Tibial artery (tissue), 4 donors: ENCODE measurements at regions not wholly inside any gene's neighbourhood (a gene's known extent, or its start where the extent isn't known, plus 50 kb on each side); places are given as distances from the start of the nearest gene placed in this dataset.
A peak's percentile ranks its signal among the peaks of the same experiment; 100 is the strongest.

ENCODE experiments used
- DNase-seq, 2 donors: peaks; one replicate each; pipeline ENCODE4 v3.0.0-alpha.2; 2019
- H3K27ac ChIP-seq, 2 donors: fragments of 200-600 bp; sonication (generic) in 1 of 2; 1 replicate in 1 of 2; 2 replicates in 1 of 2; pipeline ENCODE4 v1.5.1; 2018 to 2019; ENCODE audit warnings: mild to moderate bottlenecking in 1 of 2
- H3K27me3 ChIP-seq, 2 donors: fragments of 200-600 bp; sonication (generic) in 1 of 2; one replicate each; pipeline versions ENCODE4 v1.5.1 to v1.6.0; 2016 to 2019
- H3K36me3 ChIP-seq, 3 donors: fragments of 200-600 bp; sonication (generic) in 2 of 3; one replicate each; pipeline ENCODE4 v1.5.1; 2016 to 2019; ENCODE audit warnings: mild to moderate bottlenecking in 2 of 3
- H3K4me1 ChIP-seq, 4 donors: fragments of 200-600 bp; sonication (generic) in 2 of 4; 1 replicate in 3 of 4; 2 replicates in 1 of 4; pipeline ENCODE4 v1.5.1; 2016 to 2019
- H3K4me3 ChIP-seq, 2 donors: fragments of 200-600 bp; sonication (generic) in 1 of 2; 1 replicate in 1 of 2; 2 replicates in 1 of 2; pipeline ENCODE4 v1.5.1; 2018 to 2019; ENCODE audit warnings: mild to moderate bottlenecking in 2 of 2
- H3K9me3 ChIP-seq, 3 donors: fragments of 200-600 bp; sonication (generic) in 1 of 3; one replicate each; pipeline ENCODE4 v1.5.1; 2016 to 2019
- CTCF ChIP-seq, 2 experiments: fragments of 200-600 bp in 1 of 2; fragments of 450-650 bp in 1 of 2; IDR thresholded peaks; one replicate each; pipeline ENCODE4 v1.5.1; 2017 to 2019; ENCODE audit warnings: antibody characterized with exemption in 2 of 2, mild to moderate bottlenecking in 1 of 2, moderate library complexity in 1 of 2
- intact Hi-C: fragments of 100-400 bp; cut with DNase I; formaldehyde crosslinking; loops from one replicate; pipeline ENCODE4 v1.15.0; 2023; ENCODE audit warnings: low total_unique reads

GRCh38 chr13:44818016-44818415 is 171.3 kb downstream of the NUFIP1 start:
- Histone ChIP-seq H3K9me3 (no peaks in the 10 kb centered on the region), H3K36me3 (no peaks in the 10 kb centered on the region), H3K4me3 (no peak overlapping the region), H3K27me3 (no peaks in the 10 kb centered on the region), H3K4me1 (peaks cover 0 to 29% (median 13%) of the 10 kb centered on the region in 4 donors), H3K27ac (no peak overlapping the region)
- no peak for DNase-seq
- intact Hi-C loops = no loop called here
- TF ChIP-seq CTCF (IDR thresholded peaks at IDR 0.05) = no peak

GRCh38 chr13:44817131-44817671 is 172.1 kb downstream of the NUFIP1 start:
- H3K36me3 ChIP-seq = no peaks in the 10 kb centered on the region
- intact Hi-C loops = no loop called here
- no peak for DNase-seq
- H3K4me1 ChIP-seq = peaks cover 0 to 37% (median 20%) of the 10 kb centered on the region in 4 donors
- H3K27ac ChIP-seq = no peak overlapping the region
- no peak for TF ChIP-seq CTCF (IDR thresholded peaks at IDR 0.05)
- H3K27me3 ChIP-seq = no peaks in the 10 kb centered on the region
- no peak overlapping the region for H3K4me3 ChIP-seq
- no peaks in the 10 kb centered on the region for H3K9me3 ChIP-seq

- no peak overlapping the region for H3K27ac ChIP-seq
- TF ChIP-seq CTCF (IDR thresholded peaks at IDR 0.05) = no peak
- no peaks in the 10 kb centered on the region for H3K36me3 ChIP-seq
- intact Hi-C loops = no loop called here
- no peaks in the 10 kb centered on the region for H3K9me3 ChIP-seq
- no peak for DNase-seq
- peaks cover 0 to 42% (median 21%) of the 10 kb centered on the region in 4 donors for H3K4me1 ChIP-seq
- H3K4me3 ChIP-seq = no peak overlapping the region
- no peaks in the 10 kb centered on the region for H3K27me3 ChIP-seq
Observed at GRCh38 chr13:44816701-44817100, 172.6 kb downstream of the NUFIP1 start.

GRCh38 chr13:44815623-44816022 is 173.6 kb downstream of the NUFIP1 start:
- Histone ChIP-seq H3K4me1 (peaks cover 0 to 53% (median 23%) of the 10 kb centered on the region in 4 donors), H3K27me3 (no peaks in the 10 kb centered on the region), H3K36me3 (no peaks in the 10 kb centered on the region), H3K9me3 (no peaks in the 10 kb centered on the region), H3K27ac (peak overlapping the region in 1 of 2 donors; percentile 32), H3K4me3 (no peak overlapping the region)
- DNase-seq = peak in 1 of 2 donors; percentile 43
- intact Hi-C loops = no loop called here
- TF ChIP-seq CTCF (IDR thresholded peaks at IDR 0.05) = no peak

- Histone ChIP-seq H3K27me3 (no peaks in the 10 kb centered on the region), H3K4me1 (peaks cover 0 to 61% (median 30%) of the 10 kb centered on the region in 4 donors), H3K36me3 (no peaks in the 10 kb centered on the region), H3K27ac (peak overlapping the region in 1 of 2 donors; percentile 41), H3K9me3 (no peaks in the 10 kb centered on the region), H3K4me3 (no peak overlapping the region)
- no peak for DNase-seq
- intact Hi-C loops = no loop called here
- TF ChIP-seq CTCF (IDR thresholded peaks at IDR 0.05) = no peak
Observed at GRCh38 chr13:44814836-44815235, 174.4 kb downstream of the NUFIP1 start.

- intact Hi-C loops = no loop called here
- Histone ChIP-seq H3K4me1 (peaks cover 0 to 64% (median 30%) of the 10 kb centered on the region in 4 donors), H3K9me3 (no peaks in the 10 kb centered on the region), H3K4me3 (no peak overlapping the region), H3K27ac (peak overlapping the region in 1 of 2 donors; percentile 41), H3K27me3 (no peaks in the 10 kb centered on the region), H3K36me3 (no peaks in the 10 kb centered on the region)
- no peak for DNase-seq
- no peak for TF ChIP-seq CTCF (IDR thresholded peaks at IDR 0.05)
Observed at GRCh38 chr13:44814161-44814560, 175.1 kb downstream of the NUFIP1 start.
